Trophoblast cell (in vitro differentiated cells and primary cell): ENCODE measurements at regions not wholly inside any gene's neighbourhood (a gene's known extent, or its start where the extent isn't known, plus 50 kb on each side); places are given as distances from the start of the nearest gene placed in this dataset.

Experiments used
- DNase-seq, 2 donors: peaks; one replicate each; pipeline ENCODE4 v3.0.0-alpha.2; 2016
- H2AFZ ChIP-seq: 2 replicates; pipeline ENCODE4 v1.6.1; 2013; ENCODE audit warnings: low read length, moderate library complexity, mild to moderate bottlenecking; ENCODE audit not compliant: insufficient read depth, poor library complexity
- H2AK5ac ChIP-seq: 2 replicates; pipeline ENCODE4 v1.6.1; 2013; ENCODE audit warnings: mild to moderate bottlenecking, low read length
- H2BK120ac ChIP-seq: 2 replicates; pipeline ENCODE4 v1.6.1; 2013; ENCODE audit warnings: low read length, mild to moderate bottlenecking, moderate library complexity; ENCODE audit not compliant: insufficient read depth, poor library complexity
- H2BK12ac ChIP-seq: 2 replicates; pipeline ENCODE4 v1.6.1; 2013; ENCODE audit warnings: mild to moderate bottlenecking, low read length, moderate library complexity
- H2BK5ac ChIP-seq: 2 replicates; pipeline ENCODE4 v1.6.1; 2013; ENCODE audit warnings: low read length, low read depth, moderate library complexity, mild to moderate bottlenecking; ENCODE audit not compliant: poor library complexity
- H3K14ac ChIP-seq: 2 replicates; pipeline ENCODE4 v1.6.1; 2013; ENCODE audit warnings: mild to moderate bottlenecking, low read length
- H3K18ac ChIP-seq: 2 replicates; pipeline ENCODE4 v1.6.1; 2013; ENCODE audit warnings: mild to moderate bottlenecking, low read length
- H3K23ac ChIP-seq: 2 replicates; pipeline ENCODE4 v1.6.1; 2013; ENCODE audit warnings: low read length
- H3K27ac ChIP-seq: 2 replicates; pipeline ENCODE4 v1.5.1; 2013; ENCODE audit warnings: low read depth, mild to moderate bottlenecking, inconsistent platforms, low read length, moderate library complexity
- H3K27me3 ChIP-seq: 2 replicates; pipeline ENCODE4 v1.6.1; 2013; ENCODE audit warnings: inconsistent platforms, mild to moderate bottlenecking, low read length, moderate library complexity; ENCODE audit not compliant: insufficient read depth
- H3K36me3 ChIP-seq, 2 experiments: 1 replicate in 1 of 2; 2 replicates in 1 of 2; pipeline ENCODE4 v1.6.1; 2013; ENCODE audit warnings: low read length in 2 of 2, mild to moderate bottlenecking in 2 of 2, moderate library complexity in 1 of 2; ENCODE audit not compliant: insufficient read depth in 2 of 2, control insufficient read depth in 1 of 2
- H3K4ac ChIP-seq: 2 replicates; pipeline ENCODE4 v1.6.1; 2013; ENCODE audit warnings: low read depth, mild to moderate bottlenecking, low read length, moderate library complexity
- H3K4me1 ChIP-seq, 2 experiments: 1 replicate in 1 of 2; 2 replicates in 1 of 2; pipeline ENCODE4 v1.6.1; 2013; ENCODE audit warnings: low read length in 2 of 2, mild to moderate bottlenecking in 2 of 2, moderate library complexity in 1 of 2; ENCODE audit not compliant: insufficient read depth in 2 of 2, control insufficient read depth in 1 of 2
- H3K4me2 ChIP-seq: 2 replicates; pipeline ENCODE4 v1.6.1; 2013; ENCODE audit warnings: inconsistent platforms, mild to moderate bottlenecking, low read length, moderate library complexity
- H3K4me3 ChIP-seq: 2 replicates; pipeline ENCODE4 v1.5.1; 2013; ENCODE audit warnings: mild to moderate bottlenecking, low read depth, low read length, inconsistent platforms
- H3K79me1 ChIP-seq: one replicate; pipeline ENCODE4 v1.6.1; 2013; ENCODE audit warnings: low read length
- H3K79me2 ChIP-seq: 2 replicates; pipeline ENCODE4 v1.6.1; 2013; ENCODE audit warnings: low read length, mild to moderate bottlenecking; ENCODE audit not compliant: control insufficient read depth, insufficient read depth, poor library complexity
- H3K9ac ChIP-seq: 2 replicates; pipeline ENCODE4 v1.6.1; 2013; ENCODE audit warnings: mild to moderate bottlenecking, low read length
- H3K9me3 ChIP-seq: 2 replicates; pipeline ENCODE4 v1.6.1; 2013; ENCODE audit warnings: low read depth, mild to moderate bottlenecking, control low read depth, inconsistent platforms, low read length; ENCODE audit not compliant: insufficient read depth
- H4K12ac ChIP-seq: 2 replicates; pipeline ENCODE4 v1.6.1; 2013; ENCODE audit warnings: low read depth, mild to moderate bottlenecking, low read length, moderate library complexity
- H4K8ac ChIP-seq: 2 replicates; pipeline ENCODE4 v1.6.1; 2013; ENCODE audit warnings: low read depth, mild to moderate bottlenecking, low read length, moderate library complexity
- H4K91ac ChIP-seq: one replicate; pipeline ENCODE4 v1.6.1; 2013; ENCODE audit warnings: low read depth, mild to moderate bottlenecking, low read length, moderate library complexity
- WGBS: extraction: QIAGEN DNeasy Blood & Tissue Kit; methylation state at CpG from one replicate; pipeline ENCODE4 v1.1.7; 2013; ENCODE audit warnings: missing lambda C conversion rate; ENCODE audit not compliant: insufficient read length, insufficient coverage; ENCODE audit errors: extremely low coverage; 5-methylcytosine and 5-hydroxymethylcytosine counted together

DNA sequence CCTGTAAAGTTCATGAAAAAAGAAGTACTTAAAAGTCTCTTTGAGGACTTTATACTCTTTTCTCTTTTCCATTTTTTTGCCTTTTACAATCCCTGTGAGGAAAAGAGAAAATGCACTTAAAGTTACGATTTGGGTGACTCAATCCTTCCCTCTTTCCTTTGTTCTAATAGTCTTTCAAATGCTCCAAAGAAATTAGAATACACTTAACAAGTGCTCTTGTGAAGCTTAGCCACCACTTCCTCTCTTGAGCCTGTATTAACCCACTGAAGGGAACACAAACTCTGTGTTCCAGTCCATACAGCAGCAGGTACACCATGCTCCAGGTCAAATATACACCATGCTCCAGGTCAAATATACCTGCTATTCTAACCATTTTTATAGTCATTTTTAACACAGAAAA lies 581.1 kb upstream of the MGAT4C start:
- Histone ChIP-seq H3K23ac (no peak overlapping the region), H3K9ac (no peak overlapping the region), H3K4me1 (no peaks in the 10 kb centered on the region), H3K14ac (no peak overlapping the region), H3K4ac (no peak overlapping the region), H3K18ac (no peak overlapping the region), H2BK120ac (no peak overlapping the region), H3K4me3 (no peak overlapping the region), H4K91ac (no peak overlapping the region), H3K27me3 (no peaks in the 10 kb centered on the region), H3K27ac (no peak overlapping the region), H3K36me3 (no peaks in the 10 kb centered on the region), H2BK5ac (no peak overlapping the region), H3K79me1 (no peaks in the 10 kb centered on the region), H3K79me2 (no peaks in the 10 kb centered on the region), H4K8ac (no peak overlapping the region), H3K9me3 (no peaks in the 10 kb centered on the region), H3K4me2 (no peak overlapping the region), H2AK5ac (no peak overlapping the region), H2BK12ac (no peak overlapping the region), H4K12ac (no peak overlapping the region), H2AFZ (no peak overlapping the region)
- DNase-seq = no peak
- no CpG with 5 or more reads among the region's 1 CpG for WGBS

- Histone ChIP-seq H2AFZ (no peak overlapping the region), H3K36me3 (no peaks in the 10 kb centered on the region), H3K79me1 (no peaks in the 10 kb centered on the region), H3K4me1 (no peaks in the 10 kb centered on the region), H3K14ac (no peak overlapping the region), H3K23ac (no peak overlapping the region), H3K79me2 (no peaks in the 10 kb centered on the region), H3K4me2 (no peak overlapping the region), H2BK5ac (no peak overlapping the region), H4K91ac (no peak overlapping the region), H3K18ac (no peak overlapping the region), H3K4ac (no peak overlapping the region), H3K27ac (no peak overlapping the region), H4K12ac (no peak overlapping the region), H2BK120ac (no peak overlapping the region), H3K27me3 (no peaks in the 10 kb centered on the region), H2AK5ac (no peak overlapping the region), H3K9ac (no peak overlapping the region), H2BK12ac (no peak overlapping the region), H3K9me3 (no peaks in the 10 kb centered on the region), H4K8ac (no peak overlapping the region), H3K4me3 (no peak overlapping the region)
- no peak for DNase-seq
- no CpG with 5 or more reads among the region's 1 CpG for WGBS
Measured at GRCh38 chr12:86834217-86834616, 578.0 kb upstream of the MGAT4C start.

DNA sequence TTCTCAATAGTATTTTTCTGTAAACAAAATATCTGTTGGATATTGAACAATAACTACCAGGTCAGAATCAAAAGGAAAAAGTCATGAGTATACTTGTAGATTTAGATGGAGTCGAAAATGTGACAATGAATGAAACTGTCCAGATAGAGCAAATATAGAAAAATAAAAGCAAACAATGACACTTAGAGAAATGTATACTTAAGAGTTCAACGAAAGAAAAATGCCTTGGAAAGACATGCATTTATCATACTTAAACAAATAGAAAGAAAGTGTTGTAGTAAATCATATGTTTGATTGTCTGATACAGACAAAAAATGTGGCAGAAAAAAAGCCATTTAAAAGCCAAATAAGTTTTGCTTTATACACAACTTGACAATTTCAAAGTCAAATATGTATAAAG lies 571.2 kb upstream of the MGAT4C start:
- no peaks in the 10 kb centered on the region for H3K27me3 ChIP-seq
- no peak overlapping the region for H3K14ac ChIP-seq
- no peaks in the 10 kb centered on the region for H3K36me3 ChIP-seq
- no peak overlapping the region for H3K4ac ChIP-seq
- no peak overlapping the region for H3K27ac ChIP-seq
- no peak overlapping the region for H2BK120ac ChIP-seq
- H4K8ac ChIP-seq = no peak overlapping the region
- H4K91ac ChIP-seq = no peak overlapping the region
- no peak overlapping the region for H3K23ac ChIP-seq
- H3K9me3 ChIP-seq = no peaks in the 10 kb centered on the region
- H4K12ac ChIP-seq = no peak overlapping the region
- H3K79me1 ChIP-seq = no peaks in the 10 kb centered on the region
- no peak overlapping the region for H2BK5ac ChIP-seq
- no peaks in the 10 kb centered on the region for H3K79me2 ChIP-seq
- H3K18ac ChIP-seq = no peak overlapping the region
- H3K4me1 ChIP-seq = no peaks in the 10 kb centered on the region
- no peak overlapping the region for H2AK5ac ChIP-seq
- no peak overlapping the region for H3K4me2 ChIP-seq
- no peak overlapping the region for H3K4me3 ChIP-seq
- WGBS = no CpG with 5 or more reads among the region's 2 CpGs
- H2BK12ac ChIP-seq = no peak overlapping the region
- no peak overlapping the region for H2AFZ ChIP-seq
- no peak for DNase-seq
- no peak overlapping the region for H3K9ac ChIP-seq

DNA sequence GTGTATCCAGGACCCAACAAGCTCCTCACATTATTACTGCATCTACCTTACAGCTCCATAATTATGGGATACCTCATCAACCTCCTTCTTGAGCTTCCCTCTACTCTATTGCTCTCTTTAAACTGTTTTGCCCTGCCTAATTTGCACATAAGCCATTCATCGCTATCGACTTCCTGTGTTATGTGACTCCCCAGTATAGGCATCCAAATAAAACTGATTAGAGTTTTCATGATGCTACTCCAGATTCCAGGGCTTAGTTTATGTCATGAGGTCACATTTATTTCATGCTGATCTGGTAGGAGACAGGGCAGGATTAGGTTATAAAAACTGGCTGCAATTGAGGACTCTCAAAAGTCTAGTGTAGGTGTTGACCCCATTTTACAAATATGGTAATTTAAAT lies 569.9 kb upstream of the MGAT4C start:
- WGBS = no CpG with 5 or more reads among the region's 2 CpGs
- Histone ChIP-seq H3K79me2 (no peaks in the 10 kb centered on the region), H2BK120ac (no peak overlapping the region)

More for the DNA sequence above, 569.9 kb upstream of the MGAT4C start:
- Histone ChIP-seq H3K14ac (no peak overlapping the region), H3K9ac (no peak overlapping the region), H3K36me3 (no peaks in the 10 kb centered on the region), H2BK5ac (no peak overlapping the region), H3K4me2 (no peak overlapping the region), H3K4ac (no peak overlapping the region), H4K8ac (no peak overlapping the region), H3K79me1 (no peaks in the 10 kb centered on the region), H3K27me3 (no peaks in the 10 kb centered on the region), H3K27ac (no peak overlapping the region), H2BK12ac (no peak overlapping the region), H3K18ac (no peak overlapping the region), H3K4me3 (no peak overlapping the region), H3K23ac (no peak overlapping the region), H4K12ac (no peak overlapping the region), H3K9me3 (no peaks in the 10 kb centered on the region), H2AK5ac (no peak overlapping the region), H3K4me1 (no peaks in the 10 kb centered on the region), H2AFZ (no peak overlapping the region), H4K91ac (no peak overlapping the region)
- DNase-seq = no peak
